Lower lobe of right lung (tissue), 2 donors: ENCODE measurements at regions not wholly inside any gene's neighbourhood (a gene's known extent, or its start where the extent isn't known, plus 50 kb on each side); places are given as distances from the start of the nearest gene placed in this dataset.

Experiments used
- ATAC-seq, 2 donors: fragments of 200-7000 bp; cut with Tn5 transposase; one replicate each; pipeline ENCODE4 v1.9.1; 2020 to 2022; ENCODE audit warnings: mild to moderate bottlenecking in 2 of 2, moderate library complexity in 2 of 2
- DNase-seq: peaks from one replicate; pipeline ENCODE4 v3.0.0-alpha.2; 2020
- H3K27ac ChIP-seq: fragments of 200-600 bp; one replicate; pipeline ENCODE4 v1.8.0; 2022
- H3K27me3 ChIP-seq: fragments of 200-600 bp; one replicate; pipeline ENCODE4 v1.8.0; 2022; ENCODE audit warnings: low read depth
- H3K36me3 ChIP-seq: fragments of 200-600 bp; one replicate; pipeline ENCODE4 v1.8.0; 2022; ENCODE audit warnings: mild to moderate bottlenecking
- H3K4me1 ChIP-seq: fragments of 200-600 bp; one replicate; pipeline ENCODE4 v1.8.0; 2022
- H3K4me3 ChIP-seq: fragments of 200-600 bp; one replicate; pipeline ENCODE4 v1.8.0; 2022; ENCODE audit warnings: mild to moderate bottlenecking
- H3K9me3 ChIP-seq: fragments of 200-600 bp; one replicate; pipeline ENCODE4 v1.8.0; 2022
- intact Hi-C: fragments of 100-400 bp; cut with DNase I; formaldehyde crosslinking; loops from one replicate; pipeline ENCODE4 v1.11.0; 2022
- TF ChIP-seq, protein P1 (sequence below): fragments of 200-600 bp; IDR thresholded peaks from one replicate; pipeline ENCODE4 v1.8.0; 2022; ENCODE audit warnings: antibody characterized with exemption, mild to moderate bottlenecking
- donor health status: DM: no; HTN: yes; CAD: no; lungs with severe emphysema.

DNA sequence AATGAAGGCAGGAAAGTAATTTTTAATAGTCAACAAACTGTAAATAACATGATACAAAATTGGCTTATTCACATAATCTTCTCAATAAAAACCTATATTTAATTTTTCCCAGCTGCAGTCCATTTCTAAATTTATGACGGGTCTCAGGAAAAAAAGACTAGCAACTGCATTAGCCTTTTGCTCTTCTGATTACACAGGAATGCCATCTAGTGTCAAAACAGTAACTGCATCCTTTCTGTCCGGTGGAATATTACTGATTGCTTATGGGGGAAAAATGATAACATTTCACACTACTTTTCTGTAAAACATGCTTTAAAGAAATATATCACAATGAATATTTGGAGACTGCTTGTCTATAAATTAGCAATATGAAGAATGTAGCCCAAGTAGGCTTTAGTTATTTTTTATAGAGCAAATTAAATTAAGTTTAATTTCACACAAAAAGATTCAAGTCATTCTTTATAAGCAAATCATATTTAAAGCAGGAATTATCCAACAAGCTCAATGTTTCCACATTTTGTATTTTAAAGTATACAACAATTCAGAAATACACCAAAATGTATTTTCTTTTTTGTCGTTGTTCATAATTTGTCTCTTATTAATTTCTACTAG is 534.7 kb downstream of the CDH10 start:
- no peak overlapping the region for H3K4me3 ChIP-seq
- DNase-seq (no peak), ATAC-seq (no peak)
- no peak overlapping the region for H3K27ac ChIP-seq
- intact Hi-C loops: no loop called here
- TF ChIP-seq, protein P1, sequence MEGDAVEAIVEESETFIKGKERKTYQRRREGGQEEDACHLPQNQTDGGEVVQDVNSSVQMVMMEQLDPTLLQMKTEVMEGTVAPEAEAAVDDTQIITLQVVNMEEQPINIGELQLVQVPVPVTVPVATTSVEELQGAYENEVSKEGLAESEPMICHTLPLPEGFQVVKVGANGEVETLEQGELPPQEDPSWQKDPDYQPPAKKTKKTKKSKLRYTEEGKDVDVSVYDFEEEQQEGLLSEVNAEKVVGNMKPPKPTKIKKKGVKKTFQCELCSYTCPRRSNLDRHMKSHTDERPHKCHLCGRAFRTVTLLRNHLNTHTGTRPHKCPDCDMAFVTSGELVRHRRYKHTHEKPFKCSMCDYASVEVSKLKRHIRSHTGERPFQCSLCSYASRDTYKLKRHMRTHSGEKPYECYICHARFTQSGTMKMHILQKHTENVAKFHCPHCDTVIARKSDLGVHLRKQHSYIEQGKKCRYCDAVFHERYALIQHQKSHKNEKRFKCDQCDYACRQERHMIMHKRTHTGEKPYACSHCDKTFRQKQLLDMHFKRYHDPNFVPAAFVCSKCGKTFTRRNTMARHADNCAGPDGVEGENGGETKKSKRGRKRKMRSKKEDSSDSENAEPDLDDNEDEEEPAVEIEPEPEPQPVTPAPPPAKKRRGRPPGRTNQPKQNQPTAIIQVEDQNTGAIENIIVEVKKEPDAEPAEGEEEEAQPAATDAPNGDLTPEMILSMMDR: peak; percentile 28
- no peaks in the 10 kb centered on the region for H3K36me3 ChIP-seq
- no peaks in the 10 kb centered on the region for H3K9me3 ChIP-seq
- H3K27me3 ChIP-seq: no peaks in the 10 kb centered on the region
- no peaks in the 10 kb centered on the region for H3K4me1 ChIP-seq

DNA sequence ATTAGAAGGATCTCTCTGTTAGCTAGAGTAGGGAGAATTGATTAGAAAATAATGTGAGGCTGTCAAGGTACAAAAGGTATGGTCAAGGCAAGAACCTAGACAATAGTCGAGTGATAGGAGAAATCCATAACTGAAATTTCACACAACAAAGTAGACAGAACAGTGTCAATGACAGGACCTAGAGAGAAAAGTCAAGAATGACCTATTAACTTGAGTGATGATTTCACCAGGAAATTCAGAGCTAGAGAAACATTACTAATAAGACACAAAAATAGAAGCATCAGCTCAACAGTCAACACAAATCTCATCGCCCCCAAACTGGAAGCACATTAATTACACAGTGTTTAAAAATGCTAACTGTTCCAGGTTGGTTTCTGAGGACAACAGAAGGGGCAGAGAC is 532.4 kb downstream of the CDH10 start:
- Histone ChIP-seq H3K27ac (no peak overlapping the region), H3K4me3 (no peak overlapping the region), H3K36me3 (no peaks in the 10 kb centered on the region), H3K27me3 (no peaks in the 10 kb centered on the region), H3K4me1 (no peaks in the 10 kb centered on the region), H3K9me3 (no peaks in the 10 kb centered on the region)
- ATAC-seq (no peak), DNase-seq (no peak)
- TF ChIP-seq, protein P1: no peak
- intact Hi-C loops: no loop called here

DNA sequence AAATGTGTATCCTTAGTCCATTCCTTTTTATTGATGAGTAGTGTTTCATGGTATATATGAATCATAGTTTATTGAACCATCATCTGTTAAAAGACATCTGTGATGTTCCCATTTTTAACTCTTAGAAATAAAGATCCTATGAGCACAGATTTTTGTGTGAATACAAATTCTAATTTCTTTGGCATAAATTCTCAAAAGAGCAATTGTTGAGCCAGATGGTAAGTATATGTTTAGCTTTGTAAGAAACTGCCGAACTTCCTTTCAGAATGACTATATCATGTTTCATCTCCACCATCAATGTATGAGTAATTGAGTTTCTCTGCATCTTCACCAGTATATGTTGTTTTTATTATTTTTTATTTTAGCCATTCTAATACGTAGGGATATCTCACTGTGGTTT is 526.4 kb downstream of the CDH10 start:
- Histone ChIP-seq H3K4me1 (no peaks in the 10 kb centered on the region), H3K4me3 (no peak overlapping the region), H3K9me3 (no peaks in the 10 kb centered on the region), H3K27ac (no peak overlapping the region), H3K36me3 (no peaks in the 10 kb centered on the region), H3K27me3 (no peaks in the 10 kb centered on the region)
- intact Hi-C loops: no loop called here
- DNase-seq (no peak), ATAC-seq (no peak)
- TF ChIP-seq, protein P1: no peak

DNA sequence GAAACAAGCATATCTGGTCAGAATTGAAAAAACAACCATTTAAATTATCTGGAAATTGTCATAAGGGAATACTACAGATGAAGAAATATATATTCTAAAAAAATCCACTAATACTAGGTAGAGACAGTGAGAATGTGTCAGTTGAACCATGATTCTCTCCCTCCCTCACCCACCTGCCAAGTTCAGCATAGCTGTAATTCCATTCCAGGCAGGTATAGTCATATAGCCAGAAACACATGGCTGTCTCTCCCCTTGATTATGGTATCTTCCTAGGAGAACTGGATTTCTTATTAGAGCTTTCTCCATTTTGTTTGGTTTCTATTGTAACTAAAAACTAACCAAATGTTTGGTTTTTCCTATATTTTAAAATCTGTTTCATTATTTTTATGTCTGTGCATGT is 509.2 kb downstream of the CDH10 start:
- no peaks in the 10 kb centered on the region for H3K27me3 ChIP-seq
- DNase-seq (no peak), ATAC-seq (no peak)
- H3K27ac ChIP-seq: no peak overlapping the region
- no peak overlapping the region for H3K4me3 ChIP-seq
- H3K36me3 ChIP-seq: no peaks in the 10 kb centered on the region
- intact Hi-C loops: no loop called here
- H3K9me3 ChIP-seq: no peaks in the 10 kb centered on the region
- no peaks in the 10 kb centered on the region for H3K4me1 ChIP-seq
- TF ChIP-seq, protein P1: no peak

DNA sequence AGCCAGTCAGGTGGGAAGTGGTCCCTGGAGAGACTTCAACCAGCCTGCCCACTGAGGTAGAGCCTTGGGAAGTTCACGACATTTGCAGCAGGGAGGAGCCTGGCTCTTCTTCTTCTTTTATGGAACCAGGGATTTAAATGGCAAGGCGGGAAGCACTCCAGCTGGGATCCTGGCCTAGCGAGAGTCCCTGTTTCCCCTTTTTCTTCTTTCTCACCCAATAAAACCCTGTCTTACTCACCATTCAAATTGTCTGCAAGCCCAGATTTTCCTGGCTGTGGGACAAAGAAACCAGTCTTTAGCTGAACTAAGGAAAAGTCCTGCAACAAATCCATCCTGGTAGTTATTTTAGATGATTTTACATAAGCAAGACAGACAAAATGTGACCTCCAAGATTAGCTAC is 503.7 kb downstream of the CDH10 start:
- H3K4me3 ChIP-seq: no peak overlapping the region
- ATAC-seq (no peak), DNase-seq (no peak)
- TF ChIP-seq, protein P1: no peak
- no peaks in the 10 kb centered on the region for H3K4me1 ChIP-seq
- no peaks in the 10 kb centered on the region for H3K27me3 ChIP-seq
- no peak overlapping the region for H3K27ac ChIP-seq
- H3K36me3 ChIP-seq: no peaks in the 10 kb centered on the region
- intact Hi-C loops: no loop called here
- no peaks in the 10 kb centered on the region for H3K9me3 ChIP-seq

DNA sequence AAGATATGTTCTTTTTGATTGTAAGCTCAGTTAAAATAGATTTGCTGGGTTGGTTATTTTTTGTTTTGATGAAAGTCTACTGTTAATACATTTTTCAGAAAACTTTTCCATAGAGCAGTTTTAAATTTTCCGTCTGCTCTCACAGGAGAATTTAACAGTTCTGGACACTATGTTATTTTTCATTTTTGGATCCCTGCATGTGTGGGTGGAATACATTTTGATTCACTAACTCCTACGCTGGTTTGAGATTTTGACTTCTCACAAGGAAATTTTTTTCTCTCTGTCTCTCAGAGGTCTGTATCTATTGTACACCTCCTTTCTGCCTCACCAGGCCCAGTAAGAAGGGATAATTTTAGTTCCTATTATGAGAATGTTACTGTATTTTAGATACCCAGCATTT is 502.4 kb downstream of the CDH10 start:
- DNase-seq (no peak), ATAC-seq (no peak)
- intact Hi-C loops: no loop called here
- no peaks in the 10 kb centered on the region for H3K27me3 ChIP-seq
- TF ChIP-seq, protein P1: no peak
- no peaks in the 10 kb centered on the region for H3K36me3 ChIP-seq
- H3K9me3 ChIP-seq: no peaks in the 10 kb centered on the region
- no peak overlapping the region for H3K4me3 ChIP-seq
- no peaks in the 10 kb centered on the region for H3K4me1 ChIP-seq
- no peak overlapping the region for H3K27ac ChIP-seq
